SK-N-SH (cell line): ENCODE measurements at regions not wholly inside any gene's neighbourhood (a gene's known extent, or its start where the extent isn't known, plus 50 kb on each side); places are given as distances from the start of the nearest gene placed in this dataset.

ENCODE experiments used
- CTCF ChIA-PET: fragments of 300-600, 350-600 bp; formaldehyde crosslinking; extraction: SDS; loops from one replicate; lab custom pipeline; 2021; lab: Yijun Ruan, JAX
- POLR2A ChIA-PET: fragments of 350-600 bp; sonication (Branson Sonifier 250); formaldehyde crosslinking; extraction: SDS; loops from one replicate; lab custom pipeline; 2020; ENCODE audit warnings: antibody characterized with exemption, inconsistent platforms; lab: Yijun Ruan, JAX
- DNase-seq: peaks from one replicate; pipeline ENCODE4 v3.0.0; 2012
- H2AFZ ChIP-seq: fragments of 200-600 bp; sonication (generic); 2 replicates; pipeline ENCODE4 v1.8.1; 2016; ENCODE audit warnings: antibody characterized with exemption, mild to moderate bottlenecking, low read depth
- H3F3A ChIP-seq: fragments of 200-600 bp; sonication (generic); replicated peaks from 2 replicates; pipeline ENCODE3; 2016; ENCODE audit warnings: antibody characterized with exemption, mild to moderate bottlenecking; ENCODE audit not compliant: insufficient read depth
- H3K27ac ChIP-seq, 2 experiments: fragments of 200-500 bp in 1 of 2; fragments of 200-600 bp in 1 of 2; sonication (Bioruptor generic) in 1 of 2; sonication (generic), shearing (Covaris generic) in 1 of 2; 2 replicates each; pipeline versions ENCODE4 v1.5.1 to v1.6.1; 2014 to 2016; ENCODE audit warnings: low read depth in 2 of 2, inconsistent platforms in 1 of 2, low read length in 1 of 2, mild to moderate bottlenecking in 1 of 2, mixed read lengths in 1 of 2
- H3K27me3 ChIP-seq: fragments of 200-600 bp; sonication (generic), shearing (Covaris generic); 2 replicates; pipeline ENCODE4 v1.6.1; 2016; ENCODE audit warnings: mixed run types; ENCODE audit not compliant: insufficient read depth
- H3K36me3 ChIP-seq, 2 experiments: fragments of 200-500 bp in 1 of 2; fragments of 200-600 bp in 1 of 2; sonication (Bioruptor generic) in 1 of 2; sonication (generic) in 1 of 2; replicated peaks in 1 of 2; 2 replicates each; pipeline versions ENCODE3 to v1.5.1; 2014 to 2016; ENCODE audit warnings: low read length in 1 of 2, mild to moderate bottlenecking in 1 of 2; ENCODE audit not compliant: insufficient read depth in 2 of 2, control insufficient read depth in 1 of 2
- H3K4me1 ChIP-seq, 2 experiments: fragments of 200-500 bp in 1 of 2; fragments of 200-600 bp in 1 of 2; sonication (Bioruptor generic) in 1 of 2; sonication (generic), shearing (Covaris generic) in 1 of 2; 2 replicates each; pipeline versions ENCODE4 v1.5.1 to v1.6.1; 2014 to 2016; ENCODE audit warnings: low read depth in 1 of 2, low read length in 1 of 2, mixed run types in 1 of 2; ENCODE audit not compliant: insufficient read depth in 2 of 2, control insufficient read depth in 1 of 2
- H3K4me2 ChIP-seq: fragments of 200-600 bp; sonication (generic), shearing (Covaris generic); 2 replicates; pipeline ENCODE4 v1.6.1; 2017; ENCODE audit warnings: mixed run types
- H3K4me3 ChIP-seq, 2 experiments: fragments of 200-500 bp in 1 of 2; fragments of 200-600 bp in 1 of 2; sonication (Bioruptor generic) in 1 of 2; sonication (generic), shearing (Covaris generic) in 1 of 2; 2 replicates each; pipeline versions ENCODE4 v1.5.1 to v1.8.1; 2014 to 2016; ENCODE audit warnings: low read depth in 2 of 2, inconsistent platforms in 1 of 2, low read length in 1 of 2, mild to moderate bottlenecking in 1 of 2, mixed read lengths in 1 of 2, moderate library complexity in 1 of 2
- H3K79me2 ChIP-seq: fragments of 200-600 bp; sonication (generic); 2 replicates; pipeline ENCODE4 v1.8.1; 2017; ENCODE audit warnings: mild to moderate bottlenecking; ENCODE audit not compliant: insufficient read depth
- H3K9ac ChIP-seq: fragments of 200-600 bp; sonication (generic); 2 replicates; pipeline ENCODE4 v1.6.1; 2017; ENCODE audit warnings: mixed run types
- H3K9me2 ChIP-seq: fragments of 200-600 bp; sonication (generic); 2 replicates; pipeline ENCODE4 v1.6.1; 2017; ENCODE audit warnings: mixed run types
- H3K9me3 ChIP-seq: fragments of 200-600 bp; sonication (generic); 2 replicates; pipeline ENCODE4 v1.6.1; 2017; ENCODE audit warnings: mixed run types, mild to moderate bottlenecking, moderate library complexity
- H4K20me1 ChIP-seq: fragments of 200-600 bp; sonication (generic); 2 replicates; pipeline ENCODE4 v1.6.1; 2017; ENCODE audit warnings: mild to moderate bottlenecking, mixed run types; ENCODE audit not compliant: insufficient read depth
- EP300 ChIP-seq, 2 experiments: IDR thresholded peaks; 2 replicates each; pipeline versions ENCODE4 v1.4.0 to v1.6.1; 2012; ENCODE audit warnings: borderline replicate concordance in 1 of 2, low read depth in 1 of 2, low read length in 1 of 2
- EZH2phosphoT487 ChIP-seq: fragments of 200-600 bp; sonication (generic); IDR thresholded peaks from 2 replicates; pipeline ENCODE4 v1.6.1; 2017; ENCODE audit warnings: low read depth, mixed run types, mild to moderate bottlenecking, antibody characterized with exemption, moderate library complexity, borderline replicate concordance
- FOXM1 ChIP-seq: IDR thresholded peaks from 2 replicates; pipeline ENCODE4 v1.4.0; 2012; ENCODE audit warnings: low read depth, mild to moderate bottlenecking
- GATA2 ChIP-seq: sonication (generic); formaldehyde crosslinking; IDR thresholded peaks from 2 replicates; pipeline ENCODE4 v1.5.0; 2020; ENCODE audit warnings: mild to moderate bottlenecking, missing genetic modification reagents
- RAD21 ChIP-seq: IDR thresholded peaks from 2 replicates; pipeline ENCODE4 v1.6.1; 2012; ENCODE audit warnings: mild to moderate bottlenecking, low read length
- RFX5 ChIP-seq: IDR thresholded peaks from 2 replicates; pipeline ENCODE4 v1.6.1; 2012; ENCODE audit warnings: mild to moderate bottlenecking, improper control_type of control experiment, low read length
- SMC3 ChIP-seq: IDR thresholded peaks from 2 replicates; pipeline ENCODE4 v1.6.1; 2012; ENCODE audit warnings: low read depth, low read length, improper control_type of control experiment
- TEAD4 ChIP-seq: IDR thresholded peaks from 2 replicates; pipeline ENCODE4 v1.4.0; 2012; ENCODE audit warnings: mild to moderate bottlenecking, borderline replicate concordance; ENCODE audit not compliant: insufficient read depth
- WGBS: methylation state at CpG from one replicate; pipeline ENCODE4 v1.1.6; 2017; ENCODE audit warnings: low lambda C conversion rate; 5-methylcytosine and 5-hydroxymethylcytosine counted together
- TF ChIP-seq, protein P1 (sequence below): IDR thresholded peaks from 2 replicates; pipeline ENCODE4 v1.4.0; 2012; ENCODE audit warnings: low read depth
- TF ChIP-seq, protein P2 (sequence below): IDR thresholded peaks from 2 replicates; pipeline ENCODE4 v1.4.0; 2012; ENCODE audit warnings: low read depth, borderline replicate concordance
- TF ChIP-seq, protein P3 (sequence below): IDR thresholded peaks from 2 replicates; pipeline ENCODE4; 2012

DNA sequence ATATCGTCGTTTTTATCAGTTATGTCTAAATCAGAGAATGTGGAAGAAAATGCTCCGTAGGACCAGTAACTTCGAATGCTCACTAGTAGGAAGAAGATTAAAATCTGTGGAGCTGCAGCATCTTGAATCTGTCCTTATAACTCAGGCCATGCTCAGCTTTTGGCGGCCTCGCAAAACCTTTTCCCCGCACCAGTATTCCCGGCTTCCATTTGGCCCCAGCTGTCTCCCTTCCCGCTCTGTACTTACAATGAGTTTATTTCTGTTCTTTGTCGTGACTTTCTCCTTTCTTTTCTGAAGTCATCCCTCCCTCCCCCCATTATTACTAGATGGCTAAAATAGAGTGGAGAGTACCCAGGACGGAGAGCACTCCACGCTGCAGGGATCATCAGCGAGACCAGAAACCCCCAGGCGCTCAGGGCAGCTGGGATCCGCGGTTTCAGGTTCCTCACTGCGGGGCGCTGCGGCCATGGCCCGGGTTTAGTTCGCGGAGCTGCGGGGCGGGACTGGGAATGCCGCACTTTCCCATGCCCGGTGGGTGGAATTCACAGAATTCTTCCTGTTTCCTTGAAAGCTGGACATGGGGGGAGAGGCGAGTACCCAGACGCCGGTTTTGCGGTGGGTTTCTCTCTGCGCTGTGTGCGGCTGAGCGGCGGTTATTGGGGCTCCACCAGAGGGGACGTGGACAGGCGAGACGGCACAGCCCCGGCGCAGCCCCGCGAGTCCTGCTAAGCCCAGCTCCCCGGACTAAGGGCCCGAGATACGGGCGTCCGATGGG is 183.5 kb downstream of the POM121L12 start:
- Histone ChIP-seq H3K9ac (no peak overlapping the region), H3F3A (no peaks in the 10 kb centered on the region), H3K27me3 (no peaks in the 10 kb centered on the region), H3K79me2 (no peaks in the 10 kb centered on the region), H3K9me3 (peaks cover 10% of the 10 kb centered on the region; the same call in 1 of the 2 replicates), H2AFZ (no peak overlapping the region), H4K20me1 (no peaks in the 10 kb centered on the region), H3K36me3 (no peaks in the 10 kb centered on the region), H3K27ac (no peak overlapping the region), H3K4me3 (peak overlapping the region in 1 of 2 experiments; percentile 37; a peak in 1 of 4 replicates), H3K9me2 (no peaks in the 10 kb centered on the region), H3K4me1 (no peaks in the 10 kb centered on the region), H3K4me2 (no peak overlapping the region)
- 28% methylated on average over 46 of the region's 46 CpGs for WGBS
- ChIA-PET POLR2A (no interaction called here), CTCF (interaction anchor here (0.7 to 2.4 kb wide), 4 partner anchors 10 to 1052 kb away, joined by 3 to 13 read pairs (median 4); no protein-coding TSS in a partner anchor)
- DNase-seq, result peak; percentile 64
- no peak for TF ChIP-seq SMC3
- TF ChIP-seq FOXM1, result no peak
- TF ChIP-seq RFX5, result no peak
- TF ChIP-seq RAD21, result peak; percentile 11; the same call in 1 of the 2 replicates

DNA sequence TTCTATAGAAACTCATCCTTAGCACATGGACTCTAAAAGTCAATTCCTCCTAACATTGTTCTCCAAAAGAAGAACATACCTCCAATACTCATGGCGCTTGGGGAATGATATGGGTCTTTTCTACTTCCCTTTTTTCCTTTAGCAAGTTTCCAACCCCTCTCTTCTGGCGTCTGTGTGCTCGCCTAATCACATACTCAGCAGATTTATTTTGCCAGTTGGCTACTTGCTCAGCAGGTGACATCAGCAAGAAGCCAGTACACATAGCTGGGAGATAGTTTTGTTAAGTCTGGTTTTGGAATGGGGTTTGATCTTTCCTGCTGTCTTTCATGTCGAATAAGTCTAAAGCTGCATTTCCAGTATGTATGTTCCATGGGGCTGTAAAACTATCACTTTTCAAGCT is 193.8 kb downstream of the POM121L12 start:
- ChIA-PET CTCF (interaction anchor here (3.1 kb wide), 1 partner anchor 11 kb away, joined by 13 read pairs; no protein-coding TSS in a partner anchor), POLR2A (no interaction called here)
- WGBS, result 24% methylated on average over 4 of the region's 4 CpGs
- H3K27me3 ChIP-seq, result no peaks in the 10 kb centered on the region
- H3F3A ChIP-seq, result no peaks in the 10 kb centered on the region
- H3K4me3 ChIP-seq, result no peak overlapping the region
- no peaks in the 10 kb centered on the region for H3K4me1 ChIP-seq
- H3K9me2 ChIP-seq, result 0 out of 2 replicates have a peak, but pooled peaks cover 3% of the 10 kb centered on the region
- no peak overlapping the region for H3K4me2 ChIP-seq
- no peak overlapping the region for H2AFZ ChIP-seq
- no peaks in the 10 kb centered on the region for H3K79me2 ChIP-seq
- TF ChIP-seq TEAD4 (no peak), EZH2phosphoT487 (no peak), SMC3 (no peak), EP300 (IDR thresholded peaks at IDR 0.05; ENCODE audit: borderline replicate concordance in 1 of 2, low read depth in 1 of 2, low read length in 1 of 2) (no peak), GATA2 (CRISPR knock-in tag) (no peak)
- TF ChIP-seq, protein P1, sequence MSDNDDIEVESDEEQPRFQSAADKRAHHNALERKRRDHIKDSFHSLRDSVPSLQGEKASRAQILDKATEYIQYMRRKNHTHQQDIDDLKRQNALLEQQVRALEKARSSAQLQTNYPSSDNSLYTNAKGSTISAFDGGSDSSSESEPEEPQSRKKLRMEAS, result no peak
- TF ChIP-seq, protein P2, sequence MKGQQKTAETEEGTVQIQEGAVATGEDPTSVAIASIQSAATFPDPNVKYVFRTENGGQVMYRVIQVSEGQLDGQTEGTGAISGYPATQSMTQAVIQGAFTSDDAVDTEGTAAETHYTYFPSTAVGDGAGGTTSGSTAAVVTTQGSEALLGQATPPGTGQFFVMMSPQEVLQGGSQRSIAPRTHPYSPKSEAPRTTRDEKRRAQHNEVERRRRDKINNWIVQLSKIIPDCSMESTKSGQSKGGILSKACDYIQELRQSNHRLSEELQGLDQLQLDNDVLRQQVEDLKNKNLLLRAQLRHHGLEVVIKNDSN, result no peak
- TF ChIP-seq, protein P3, sequence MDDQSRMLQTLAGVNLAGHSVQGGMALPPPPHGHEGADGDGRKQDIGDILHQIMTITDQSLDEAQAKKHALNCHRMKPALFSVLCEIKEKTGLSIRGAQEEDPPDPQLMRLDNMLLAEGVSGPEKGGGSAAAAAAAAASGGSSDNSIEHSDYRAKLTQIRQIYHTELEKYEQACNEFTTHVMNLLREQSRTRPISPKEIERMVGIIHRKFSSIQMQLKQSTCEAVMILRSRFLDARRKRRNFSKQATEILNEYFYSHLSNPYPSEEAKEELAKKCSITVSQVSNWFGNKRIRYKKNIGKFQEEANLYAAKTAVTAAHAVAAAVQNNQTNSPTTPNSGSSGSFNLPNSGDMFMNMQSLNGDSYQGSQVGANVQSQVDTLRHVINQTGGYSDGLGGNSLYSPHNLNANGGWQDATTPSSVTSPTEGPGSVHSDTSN, result no peak
- DNase-seq, result no peak
- no peak overlapping the region for H3K9ac ChIP-seq
- no peaks in the 10 kb centered on the region; the same call in none of the 2 replicates for H3K9me3 ChIP-seq
- H3K36me3 ChIP-seq, result no peaks in the 10 kb centered on the region
- H4K20me1 ChIP-seq, result no peaks in the 10 kb centered on the region
- H3K27ac ChIP-seq, result no peak overlapping the region
